Kidney epithelial cell (primary cell): ENCODE measurements at regions not wholly inside any gene's neighbourhood (a gene's known extent, or its start where the extent isn't known, plus 50 kb on each side); places are given as distances from the start of the nearest gene placed in this dataset.

Source experiments
- DNase-seq: peaks from one replicate; pipeline ENCODE4 v3.0.0-alpha.2; 2010; ENCODE audit warnings: low read depth
- H3K27me3 ChIP-seq: 2 replicates; pipeline ENCODE4 v1.6.0; 2011; ENCODE audit warnings: low read length; ENCODE audit not compliant: control insufficient read depth, insufficient read depth
- H3K36me3 ChIP-seq: 2 replicates; pipeline ENCODE4 v1.5.1; 2011; ENCODE audit warnings: low read length; ENCODE audit not compliant: control insufficient read depth, insufficient read depth
- H3K4me3 ChIP-seq: 2 replicates; pipeline ENCODE4 v1.5.1; 2011; ENCODE audit warnings: low read depth, mild to moderate bottlenecking, control low read depth, low read length
- CTCF ChIP-seq: IDR thresholded peaks from 2 replicates; pipeline ENCODE4 v1.5.1; 2011; ENCODE audit warnings: mild to moderate bottlenecking, moderate library complexity, low read length, control low read depth, inconsistent platforms; ENCODE audit not compliant: insufficient read depth, poor library complexity, severe bottlenecking

DNA sequence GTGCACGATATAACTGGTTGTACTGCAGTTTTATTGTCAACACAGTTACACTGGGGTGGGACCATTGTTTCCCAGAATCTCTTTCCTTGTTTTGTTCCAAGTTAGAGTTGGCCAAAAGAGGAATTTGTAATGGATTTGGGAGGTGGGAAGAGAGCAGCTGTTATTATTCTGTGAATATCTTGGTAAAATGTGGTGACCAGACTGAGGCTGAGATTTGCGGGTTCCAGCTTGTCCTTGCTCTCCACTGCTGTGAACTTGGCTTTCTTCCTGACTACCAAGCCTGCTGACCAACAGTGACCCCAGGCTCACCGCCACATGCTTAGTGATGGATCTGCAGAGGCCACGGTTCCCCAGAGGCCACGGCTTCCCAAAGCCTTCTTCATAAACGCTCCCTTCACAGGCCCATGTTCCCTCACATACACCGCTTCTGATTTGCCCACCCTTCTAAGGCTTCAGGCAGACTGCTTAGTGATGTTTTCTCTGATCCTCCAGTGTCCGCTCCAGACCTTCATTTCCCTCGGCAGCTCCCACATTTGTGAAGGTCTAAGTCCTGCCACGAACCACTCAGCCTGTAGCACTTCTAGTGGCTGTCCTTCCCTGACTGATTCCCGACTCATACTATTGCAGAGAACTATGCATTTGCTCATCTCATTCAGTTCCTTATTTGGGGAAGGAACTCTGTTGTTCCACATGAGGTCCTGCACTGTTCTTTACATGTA is 525.5 kb upstream of the RGMA start:
- no peak for TF ChIP-seq CTCF
- Histone ChIP-seq H3K4me3 (no peak overlapping the region), H3K27me3 (no peaks in the 10 kb centered on the region), H3K36me3 (no peaks in the 10 kb centered on the region)
- DNase-seq = no peak

DNA sequence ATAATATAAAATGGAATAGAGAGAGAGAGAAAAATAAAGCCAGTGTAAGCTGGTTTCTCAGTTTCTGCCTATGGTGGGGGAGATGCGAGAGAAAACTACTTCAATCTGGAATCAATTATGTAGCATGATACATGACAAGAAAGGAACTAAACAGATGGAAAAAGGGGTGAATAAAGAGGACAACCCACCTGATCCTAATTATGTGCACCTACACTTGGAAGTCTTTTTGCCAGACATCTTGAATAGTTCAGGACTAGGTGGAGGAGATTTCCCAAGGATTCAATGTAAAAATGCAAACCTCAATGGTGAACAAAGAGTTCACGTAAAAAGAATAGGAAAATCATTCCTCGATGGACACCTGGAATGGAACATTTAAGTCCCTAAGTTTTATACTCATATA is 524.4 kb upstream of the RGMA start:
- no peak for DNase-seq
- TF ChIP-seq CTCF = no peak
- Histone ChIP-seq H3K4me3 (no peak overlapping the region), H3K36me3 (no peaks in the 10 kb centered on the region), H3K27me3 (no peaks in the 10 kb centered on the region)

DNA sequence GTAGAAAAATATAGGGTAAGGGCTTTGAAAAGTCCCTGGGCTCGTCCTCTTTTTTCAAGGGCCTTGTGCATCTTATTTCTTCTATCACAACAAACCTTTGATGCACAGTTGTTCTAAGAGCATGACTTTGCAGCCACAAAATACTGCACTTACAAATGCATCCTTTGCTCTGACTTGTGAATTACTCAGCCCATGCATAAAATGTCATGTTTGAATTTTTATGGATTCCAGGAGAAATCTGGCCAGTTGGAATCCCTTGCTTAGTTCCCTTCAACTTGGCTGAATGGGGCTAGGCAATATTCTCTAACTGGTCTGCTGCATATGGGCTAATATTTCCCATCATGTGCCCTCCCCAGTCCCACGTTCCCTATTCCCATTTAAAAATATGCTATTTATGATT is 523.9 kb upstream of the RGMA start:
- Histone ChIP-seq H3K36me3 (no peaks in the 10 kb centered on the region), H3K4me3 (no peak overlapping the region), H3K27me3 (no peaks in the 10 kb centered on the region)
- TF ChIP-seq CTCF = no peak
- DNase-seq = no peak

DNA sequence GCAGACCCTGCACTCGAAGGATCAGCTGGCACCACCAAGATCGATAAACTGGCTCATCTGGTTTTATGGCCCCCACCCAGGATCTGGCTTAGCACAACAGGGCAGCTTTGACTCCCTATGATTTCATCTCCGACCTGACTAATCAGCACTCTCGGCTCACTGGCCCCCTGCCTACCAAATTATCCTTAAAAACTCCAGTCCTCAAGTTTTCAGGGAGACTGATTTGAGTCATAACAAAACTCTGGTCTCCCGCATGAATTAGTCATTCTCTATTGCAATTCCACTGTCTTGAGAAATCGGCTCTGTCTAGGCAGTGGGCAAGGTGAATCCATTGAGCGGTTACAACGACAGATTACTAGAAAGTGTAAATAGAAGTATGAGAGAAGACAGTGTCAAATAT is 521.9 kb upstream of the RGMA start:
- Histone ChIP-seq H3K27me3 (no peaks in the 10 kb centered on the region), H3K36me3 (no peaks in the 10 kb centered on the region), H3K4me3 (no peak overlapping the region)
- TF ChIP-seq CTCF = no peak
- no peak for DNase-seq

GRCh38 chr15:93608643-93609148 is 519.7 kb upstream of the RGMA start:
- H3K36me3 ChIP-seq = no peaks in the 10 kb centered on the region
- H3K27me3 ChIP-seq = no peaks in the 10 kb centered on the region
- no peak for DNase-seq
- no peak overlapping the region for H3K4me3 ChIP-seq
- no peak for TF ChIP-seq CTCF

DNA sequence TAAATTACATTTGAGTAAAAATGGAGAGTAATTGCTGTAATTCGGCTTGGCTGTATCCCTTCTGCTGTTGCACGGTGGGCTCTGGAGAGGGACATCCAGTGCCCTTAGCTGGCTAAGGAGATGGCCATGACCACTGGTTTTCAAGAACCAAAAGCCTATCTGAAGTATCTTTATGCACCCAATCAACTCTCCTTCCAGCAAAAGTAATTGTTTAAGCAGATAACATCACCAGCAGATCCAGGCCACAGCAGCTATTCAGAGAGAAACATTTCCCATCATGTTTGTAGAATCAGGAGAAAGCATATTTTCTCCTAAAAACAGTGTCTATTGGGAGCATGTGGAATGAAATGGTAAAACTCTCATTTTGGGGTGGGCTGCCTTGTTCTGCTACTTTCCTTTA is 514.5 kb upstream of the RGMA start:
- Histone ChIP-seq H3K4me3 (no peak overlapping the region), H3K36me3 (no peaks in the 10 kb centered on the region), H3K27me3 (no peaks in the 10 kb centered on the region)
- DNase-seq = no peak
- no peak for TF ChIP-seq CTCF
